HG03175 (cell line): ENCODE measurements at regions not wholly inside any gene's neighbourhood (a gene's known extent, or its start where the extent isn't known, plus 50 kb on each side); places are given as distances from the start of the nearest gene placed in this dataset.

Experiments used
- ATAC-seq: cut with Tn5 transposase; IDR thresholded peaks from one replicate; pipeline ENCODE4 v1.9.1; 2021; ENCODE audit warnings: mild to moderate bottlenecking, moderate library complexity; ENCODE audit not compliant: unreplicated experiment

DNA sequence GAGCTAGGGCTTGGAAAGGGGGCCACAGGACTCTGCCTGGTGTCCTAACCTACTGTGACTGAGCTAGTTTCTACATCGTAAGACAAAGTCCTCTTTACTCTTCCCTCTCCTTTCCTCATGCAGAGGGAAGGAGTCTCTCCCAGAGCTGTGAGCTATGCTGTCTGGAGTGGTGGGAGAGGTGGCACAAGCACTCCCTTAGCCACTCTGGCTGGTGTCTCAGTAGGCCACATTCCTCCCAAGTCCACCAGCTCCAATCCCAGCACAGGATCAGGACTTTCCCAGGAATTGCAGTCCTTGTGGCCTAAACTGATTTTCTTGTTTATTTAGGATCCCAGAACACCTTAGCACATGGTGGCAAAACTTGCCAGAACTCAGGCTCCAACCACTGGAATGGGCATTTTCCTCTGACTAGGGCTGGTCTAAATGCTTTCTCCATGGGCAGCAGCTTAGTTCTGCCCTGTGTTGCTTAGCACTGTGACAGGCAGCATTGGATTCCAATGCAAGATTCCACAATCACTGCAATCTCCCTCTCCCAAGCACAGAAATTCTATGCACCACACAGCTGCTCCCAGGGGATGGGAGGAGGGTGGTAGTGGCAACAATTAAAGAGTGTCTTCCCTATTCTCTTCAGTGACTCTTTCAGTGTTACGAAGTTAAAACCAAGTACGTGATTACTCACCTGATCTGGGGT, 733.3 kb downstream of the HACE1 start:
- no peak for ATAC-seq

DNA sequence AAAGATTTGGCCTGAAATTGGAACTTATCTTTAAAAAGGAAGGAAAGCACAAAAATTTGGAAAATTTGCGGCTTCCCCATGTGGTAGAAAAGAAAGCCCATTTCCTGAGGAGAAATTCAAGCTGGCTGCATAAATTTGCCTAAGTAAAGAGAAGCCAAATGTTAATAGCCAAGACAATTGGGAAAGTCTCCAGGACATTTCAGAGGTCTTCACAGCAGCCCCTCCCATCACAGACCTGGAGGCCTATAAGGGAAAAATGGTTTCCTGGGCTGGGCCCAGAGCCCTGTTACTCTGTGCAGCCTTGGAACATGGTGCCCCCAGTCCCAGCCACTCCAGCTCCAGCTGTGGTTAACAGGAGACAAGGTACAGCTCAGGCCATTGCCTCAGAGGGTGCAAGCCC, 736.5 kb downstream of the HACE1 start:
- ATAC-seq: no peak

- no peak for ATAC-seq
Measured at GRCh38 chr6:104118274-104118673, 741.4 kb downstream of the HACE1 start.

DNA sequence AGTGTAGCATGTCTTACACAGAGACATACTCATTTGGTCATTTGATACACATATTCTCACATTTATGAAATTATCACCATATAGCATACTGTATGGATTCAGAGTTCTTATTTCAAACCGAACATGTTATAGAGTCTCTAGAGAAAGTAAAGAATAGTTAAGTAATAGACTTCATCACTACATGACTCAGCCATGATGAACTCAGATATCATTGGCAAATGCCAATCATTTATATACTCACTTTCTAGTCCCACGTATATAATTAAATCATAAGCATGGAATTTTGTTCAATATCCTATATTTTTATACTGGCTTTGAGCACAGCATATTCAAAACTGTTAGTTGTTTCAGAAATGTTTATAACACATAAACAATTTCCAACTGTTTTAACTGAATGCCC, 749.9 kb downstream of the HACE1 start:
- ATAC-seq: no peak

- ATAC-seq: no peak
Measured at GRCh38 chr6:104108634-104109033, 751.1 kb downstream of the HACE1 start.

GRCh38 chr6:104095661-104096416, 763.9 kb downstream of the HACE1 start:
- no peak for ATAC-seq

DNA sequence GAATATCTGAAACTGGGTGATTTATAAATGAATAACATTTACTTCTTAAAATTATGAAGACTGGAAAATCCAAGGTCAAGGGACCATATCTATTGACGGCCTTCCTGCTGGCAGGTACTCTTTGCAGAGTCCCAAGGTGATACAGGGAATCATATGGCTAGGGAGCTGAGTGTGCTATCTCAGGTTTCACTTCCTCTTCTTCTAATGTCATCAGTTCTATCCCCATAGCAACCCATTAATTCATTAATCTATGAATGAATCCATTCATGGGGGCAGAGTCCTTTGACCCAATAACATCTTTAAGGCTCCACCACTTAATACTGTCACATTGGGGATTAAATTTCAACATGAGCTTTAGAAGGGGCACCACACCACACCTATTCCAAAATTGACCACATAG, 772.0 kb downstream of the HACE1 start:
- no peak for ATAC-seq

- ATAC-seq: no peak
Measured at GRCh38 chr6:104068281-104068680, 791.4 kb downstream of the HACE1 start.

DNA sequence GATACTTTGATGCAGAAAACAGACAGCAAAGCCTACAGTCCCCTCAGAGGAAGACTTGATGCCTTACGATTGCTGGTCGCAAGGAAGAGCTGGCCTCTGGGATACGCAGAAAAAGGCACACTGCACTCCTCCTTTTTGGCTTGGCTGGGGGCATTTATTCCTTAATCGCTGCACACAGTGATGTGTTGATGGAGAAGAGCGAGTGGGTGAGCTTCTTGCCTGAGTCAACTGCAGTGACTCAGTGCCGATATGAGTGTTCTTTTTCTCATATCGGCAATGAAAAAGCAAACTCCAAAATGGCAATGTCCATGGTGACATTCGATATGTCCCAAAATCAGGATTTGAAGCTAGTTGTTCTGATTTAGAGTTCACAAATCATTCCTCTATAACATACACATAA, 794.8 kb downstream of the HACE1 start:
- ATAC-seq: no peak

DNA sequence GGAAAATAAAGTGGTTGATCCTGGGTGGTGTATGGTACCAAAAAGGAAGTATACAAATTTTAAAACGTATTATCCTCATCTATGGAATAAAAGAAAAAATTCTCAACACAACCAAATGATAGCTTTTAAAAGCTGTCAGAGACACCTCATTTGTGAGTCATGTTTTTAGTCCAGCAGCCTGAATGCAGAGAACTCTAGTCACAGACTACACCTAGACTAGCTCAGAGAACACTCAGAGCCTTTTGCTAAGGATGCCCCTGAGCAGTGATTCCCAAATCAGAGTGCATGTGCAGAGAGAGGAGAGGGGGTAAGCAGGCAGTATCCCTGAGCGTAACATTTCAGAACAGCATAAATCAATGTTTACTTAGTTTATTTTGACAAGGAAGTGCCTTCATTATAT, 809.3 kb downstream of the HACE1 start:
- ATAC-seq: no peak

DNA sequence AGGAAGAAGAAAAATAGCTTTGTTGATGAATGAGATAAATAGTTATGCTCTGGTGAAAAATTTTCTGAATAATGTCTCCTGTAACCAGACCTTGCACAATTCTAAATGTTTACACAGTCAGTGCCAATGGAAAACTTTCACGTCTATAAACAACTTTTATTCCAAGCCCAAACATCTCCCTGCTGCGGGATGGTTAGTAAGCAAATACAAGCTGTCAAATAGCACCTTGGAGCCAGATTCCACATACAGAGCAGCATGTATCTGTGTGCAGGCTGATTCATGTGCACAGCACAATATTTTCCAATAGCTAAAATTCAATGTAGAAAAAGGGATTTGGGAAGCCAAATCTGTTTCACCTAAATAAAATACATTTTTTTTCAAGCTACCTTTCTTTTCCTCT, 813.3 kb downstream of the HACE1 start:
- no peak for ATAC-seq

- no peak for ATAC-seq
Measured at GRCh38 chr6:104031346-104031745, 828.4 kb downstream of the HACE1 start.

DNA sequence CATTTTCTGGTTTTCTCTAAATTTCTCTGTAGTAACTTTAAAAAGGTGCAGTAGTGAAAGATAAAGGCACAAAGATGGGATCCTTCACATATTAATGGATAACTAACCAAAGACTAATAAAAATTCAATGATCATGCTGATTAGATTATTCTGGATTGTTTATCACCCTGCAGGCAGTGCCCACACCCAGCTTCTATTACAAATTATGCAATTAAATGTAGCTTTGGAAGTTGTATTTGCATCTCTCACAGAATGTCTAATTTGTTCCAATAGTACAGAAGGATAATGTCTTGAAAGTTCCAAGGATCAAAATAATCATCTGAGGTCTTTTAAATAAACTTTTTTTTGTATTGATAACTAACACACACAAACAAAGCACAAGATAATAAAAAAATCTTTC, 837.6 kb downstream of the HACE1 start:
- no peak for ATAC-seq

DNA sequence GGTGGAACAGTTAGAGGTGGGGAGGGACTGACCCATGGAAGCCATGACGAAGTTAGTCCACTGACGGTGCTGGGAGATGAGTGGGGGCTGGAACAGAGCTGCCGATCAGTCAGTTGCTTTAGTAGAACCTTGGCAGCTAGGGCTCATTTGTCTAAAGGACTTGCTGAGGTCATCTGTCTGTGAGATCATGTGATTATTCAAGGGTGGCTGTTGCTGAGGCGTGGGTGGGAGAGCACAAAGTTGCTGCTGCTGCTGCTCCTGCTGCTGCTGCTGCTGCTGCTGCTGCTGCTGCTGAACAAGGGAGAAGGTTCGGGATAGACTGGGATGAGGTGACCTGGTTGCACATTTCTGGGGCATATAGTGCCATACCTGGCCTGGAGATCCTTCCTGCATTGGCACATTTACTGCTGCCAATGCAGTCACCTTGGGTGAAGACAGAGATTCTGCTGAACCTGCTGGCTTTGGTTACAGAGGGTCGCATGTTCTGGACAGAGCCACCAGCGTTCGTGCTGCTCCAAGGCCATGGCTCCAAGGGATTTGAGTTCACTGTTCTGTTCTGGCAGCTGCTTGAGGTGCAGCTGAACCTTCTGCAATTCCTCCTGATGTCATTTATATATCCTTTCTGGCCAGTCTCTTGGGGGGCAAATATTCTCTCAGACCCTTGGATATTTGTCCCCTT, 840.5 kb downstream of the HACE1 start:
- no peak for ATAC-seq

GRCh38 chr6:104017410-104018381, 842.0 kb downstream of the HACE1 start:
- ATAC-seq: no peak

- no peak for ATAC-seq
Measured at GRCh38 chr6:104014163-104014959, 845.4 kb downstream of the HACE1 start.

- ATAC-seq: no peak
Measured at GRCh38 chr6:104013312-104013971, 846.3 kb downstream of the HACE1 start.

DNA sequence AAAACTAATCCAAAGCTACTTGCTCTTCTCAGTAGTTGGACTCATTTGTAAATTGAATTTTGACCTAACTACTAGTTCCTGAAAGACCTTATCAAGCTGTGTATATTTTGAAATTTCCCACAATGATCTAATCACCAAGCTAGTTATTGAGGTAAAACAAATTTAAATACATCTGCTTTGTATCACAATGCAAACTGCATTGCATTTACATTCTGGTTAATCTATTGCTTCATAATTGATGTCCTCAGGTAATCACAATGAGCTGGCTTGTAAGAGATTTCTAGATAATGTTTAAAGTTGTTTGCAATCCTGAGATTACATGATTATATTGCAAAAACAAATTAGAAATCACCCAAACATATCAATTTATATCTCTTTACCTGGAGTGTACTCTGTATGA, 848.8 kb downstream of the HACE1 start:
- no peak for ATAC-seq

- ATAC-seq: no peak
Measured at GRCh38 chr6:104003803-104004516, 855.8 kb downstream of the HACE1 start.
